ENCODE measurements at regions not wholly inside any gene's neighbourhood (a gene's known extent, or its start where the extent isn't known, plus 50 kb on each side); places are given as distances from the start of the nearest gene placed in this dataset.

- FAIRE-seq (peak; percentile 81), DNase-seq (ENCODE audit: low read depth in 1 of 2, low spot score in 2 of 2) (peak in 1 of 2 experiments; percentile 78)
- Histone ChIP-seq H3K23ac (ENCODE audit: insufficient read length) (no peak overlapping the region), H3K4ac (replicated peaks; ENCODE audit: insufficient read length, low read depth, low read length) (no peak overlapping the region), H2AFZ (ENCODE audit: low read length) (no peak overlapping the region), H3K79me2 (ENCODE audit: control insufficient read depth in 1 of 2, insufficient read depth in 2 of 2, low read length in 2 of 2) (no peaks in the 10 kb centered on the region), H4K20me1 (replicated peaks in 1 of 2; ENCODE audit: control insufficient read depth in 1 of 2, insufficient read depth in 2 of 2, low read length in 2 of 2) (no peaks in the 10 kb centered on the region), H3K36me3 (ENCODE audit: control insufficient read depth in 2 of 4, insufficient read depth in 4 of 4, low read length in 3 of 4) (no peaks in the 10 kb centered on the region), H3K9me3 (ENCODE audit: insufficient read depth in 2 of 2, low read depth in 1 of 2, low read length in 1 of 2) (no peaks in the 10 kb centered on the region), H3K23me2 (ENCODE audit: low read depth, low read length) (no peaks in the 10 kb centered on the region), H3K27ac (ENCODE audit: low read depth, low read length) (no peak overlapping the region), H3K9ac (replicated peaks in 1 of 4; ENCODE audit: extremely low read depth in 1 of 4, low read depth in 3 of 4, low read length in 3 of 4) (no peak overlapping the region), H4K91ac (replicated peaks; ENCODE audit: insufficient read length, low read length) (no peak overlapping the region), H3K4me1 (replicated peaks in 1 of 4; ENCODE audit: control insufficient read depth in 3 of 4, insufficient read depth in 4 of 4, low read length in 3 of 4) (no peaks in the 10 kb centered on the region), H2BK15ac (ENCODE audit: low read length) (no peak overlapping the region), H3K79me1 (ENCODE audit: low read depth, low read length) (no peaks in the 10 kb centered on the region), H3K27me3 (replicated peaks in 1 of 4; ENCODE audit: control insufficient read depth in 3 of 4, extremely low read depth in 1 of 4, insufficient read depth in 3 of 4, low read length in 3 of 4) (no peaks in the 10 kb centered on the region; a peak in 1 of 7 replicates), H2BK120ac (replicated peaks; ENCODE audit: low read depth, low read length) (no peak overlapping the region), H2BK5ac (ENCODE audit: low read depth, low read length) (no peak overlapping the region), H3K4me2 (ENCODE audit: insufficient read depth in 1 of 2, low read depth in 2 of 2, low read length in 2 of 2) (no peak overlapping the region), H3K4me3 (ENCODE audit: extremely low read depth in 1 of 4, insufficient read depth in 2 of 4, low read depth in 3 of 4, low read length in 4 of 4) (no peak overlapping the region), H2BK12ac (ENCODE audit: low read depth, low read length) (no peak overlapping the region), H3K14ac (ENCODE audit: insufficient read length) (no peak overlapping the region), H4K5ac (ENCODE audit: insufficient read length, low read depth, low read length) (no peak overlapping the region), H4K8ac (ENCODE audit: extremely low read depth, insufficient read depth, low read length) (no peak overlapping the region), H2AK5ac (ENCODE audit: low read depth, low read length) (no peak overlapping the region), H3K56ac (replicated peaks; ENCODE audit: insufficient read length, low read depth, low read length) (no peak overlapping the region), H2BK20ac (ENCODE audit: low read length) (no peak overlapping the region), H3K18ac (ENCODE audit: extremely low read depth, low read length) (no peak overlapping the region)
- TF ChIP-seq CHD1 (IDR thresholded peaks at IDR 0.05; ENCODE audit: low read depth, low read length) (no peak), RAD21 (IDR thresholded peaks at IDR 0.05 in 1 of 2, conservative IDR thresholded peaks at IDR 0.05 in 1 of 2; ENCODE audit: low read depth in 2 of 2, low read length in 2 of 2) (peak; percentile 44 to 56), CTCF (IDR thresholded peaks at IDR 0.05; ENCODE audit: control extremely low read depth in 1 of 3, insufficient read depth in 1 of 3, low read depth in 1 of 3, low read length in 3 of 3) (peak; percentile 41 to 77 (median 61))
- POLR2A ChIA-PET (ENCODE audit: partially characterized antibody), result no interaction called here
- whole genome bisulfite sequencing, 2 experiments (ENCODE audit: extremely low coverage in 1 of 2, insufficient coverage in 1 of 2, insufficient read length in 1 of 2, insufficient replicate concordance in 2 of 2, low coverage in 1 of 2, low lambda C conversion rate in 2 of 2, missing lambda C conversion rate in 1 of 2), result 63% methylated on average over 15 of the region's 15 CpGs; no CpG with 5 or more reads in 1 of the 2 experiments
- CTCF ChIA-PET (ENCODE audit: partially characterized antibody), result interaction anchor here (0.7 to 4.5 kb wide), 46 partner anchors 9 to 1222 kb away, joined by 3 to 66 read pairs (median 4); no protein-coding TSS in a partner anchor
Measured at GRCh38 chr12:130026608-130027176, 122.9 kb upstream of the TMEM132D start.

All from H1 (cell line).